ENCODE measurements at regions not wholly inside any gene's neighbourhood (a gene's known extent, or its start where the extent isn't known, plus 50 kb on each side); places are given as distances from the start of the nearest gene placed in this dataset.
A peak's percentile ranks its signal among the peaks of the same experiment; 100 is the strongest.

DNA sequence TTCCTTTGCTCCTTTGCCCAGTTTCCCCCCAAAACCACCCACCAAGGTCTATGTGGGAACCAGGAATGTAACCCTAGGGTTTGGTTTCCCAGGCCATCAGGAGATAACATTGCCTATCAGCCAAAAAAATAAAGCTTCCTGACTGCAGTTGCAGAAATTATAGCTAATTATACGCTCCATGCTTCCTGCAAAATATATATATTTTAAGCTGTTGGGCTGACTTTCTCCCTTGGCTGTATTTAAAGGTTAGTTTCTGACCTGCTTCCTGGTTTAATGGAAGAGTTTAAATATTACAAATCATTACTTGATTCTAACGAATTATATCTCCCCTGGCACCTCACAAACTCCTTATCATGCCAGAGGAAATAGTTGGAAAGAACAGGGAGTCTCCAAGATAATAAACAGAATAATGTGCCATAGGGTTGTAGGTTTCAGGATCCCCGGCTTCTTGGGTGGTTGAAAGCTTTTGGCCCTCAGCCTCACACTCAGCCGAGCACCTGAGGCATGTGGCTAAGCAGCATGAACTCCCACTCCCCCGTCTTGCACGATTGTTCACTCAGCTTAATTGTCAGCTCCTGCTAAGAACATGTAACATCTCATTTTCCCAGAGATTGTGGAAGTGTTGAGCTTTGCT lies 79.9 kb downstream of the FZD1 start:
- no peak for DNase-seq

More for the DNA sequence above, 79.9 kb downstream of the FZD1 start:
- H3K9ac ChIP-seq (ENCODE audit: low read length) = no peak overlapping the region
- no peaks in the 10 kb centered on the region for H3K36me3 ChIP-seq (replicated peaks in 1 of 2; ENCODE audit: control extremely low read depth in 1 of 2, control insufficient read depth in 1 of 2, extremely low read depth in 1 of 2, insufficient read depth in 2 of 2, low read length in 1 of 2)
- no peaks in the 10 kb centered on the region for H3K9me3 ChIP-seq (ENCODE audit: control extremely low read depth in 1 of 3, control insufficient read depth in 2 of 3, insufficient read depth in 1 of 3, low read length in 2 of 3)
- no peaks in the 10 kb centered on the region for H3K79me2 ChIP-seq (ENCODE audit: control insufficient read depth, insufficient read depth, low read length)
- intact Hi-C loops (cut with micrococcal nuclease) = no loop called here
- 72% methylated on average over 4 of the region's 6 CpGs for WGBS (ENCODE audit: insufficient coverage)
- peak overlapping the region; percentile 20 to 21 for H3K27ac ChIP-seq (ENCODE audit: low read length in 2 of 2)
- H3K27me3 ChIP-seq (replicated peaks in 1 of 4; ENCODE audit: control extremely low read depth in 1 of 4, control insufficient read depth in 3 of 4, insufficient read depth in 4 of 4, low read length in 3 of 4) = no peaks in the 10 kb centered on the region
- TF ChIP-seq CTCF (IDR thresholded peaks at IDR 0.05) = no peak
- TF ChIP-seq EZH2 (IDR thresholded peaks at IDR 0.05; ENCODE audit: borderline replicate concordance, insufficient read depth, low read depth, low read length, poor library complexity, severe bottlenecking) = no peak
- no peaks in the 10 kb centered on the region for H3K27me3 Mint-ChIP-seq
- H3K4me3 ChIP-seq (ENCODE audit: control extremely low read depth in 1 of 5, extremely low read depth in 1 of 5, insufficient read depth in 1 of 5, low read depth in 2 of 5, low read length in 4 of 5) = peak overlapping the region in 1 of 5 experiments; percentile 1
- peak overlapping the region; percentile 31 for H3K4me2 ChIP-seq (replicated peaks; ENCODE audit: low read depth, low read length, poor library complexity, severe bottlenecking)
- peak overlapping the region; percentile 33 for H3K4me3 Mint-ChIP-seq
- H4K20me1 ChIP-seq (ENCODE audit: control insufficient read depth, insufficient read depth, low read length, poor library complexity, severe bottlenecking) = no peaks in the 10 kb centered on the region
- peaks cover 0 to 4% of the 10 kb centered on the region in 2 donors for H3K4me1 ChIP-seq (ENCODE audit: control insufficient read depth in 2 of 2, insufficient read depth in 2 of 2, low read length in 2 of 2)
- CTCF ChIA-PET = interaction anchor here (0.6 to 1.3 kb wide), 2 partner anchors 10 to 255 kb away, joined by 4 to 7 read pairs; no protein-coding TSS in a partner anchor
- no peak for ATAC-seq (ENCODE audit: low read depth)
- POLR2A ChIA-PET = no interaction called here
- no peaks in the 10 kb centered on the region for H3K9me3 Mint-ChIP-seq (ENCODE audit: insufficient read depth)
- H2AFZ ChIP-seq (ENCODE audit: insufficient read depth, low read depth, low read length, poor library complexity, severe bottlenecking) = peak overlapping the region; percentile 44
- peak overlapping the region; percentile 77 for H3K27ac Mint-ChIP-seq
- peaks cover 32% of the 10 kb centered on the region for H3K4me1 Mint-ChIP-seq
